Activated T-helper 2 cell treated with anti-CD3 and anti-CD28 coated beads, Interferon-gamma antibody, Interleukin-2, Interleukin-4, amounts not matched to agents 10 μg/mL and 5 μg/mL and 100 μg/mL, durations not matched to agents 14 hours and 24 hours and 36 hours (primary cell): ENCODE measurements at regions not wholly inside any gene's neighbourhood (a gene's known extent, or its start where the extent isn't known, plus 50 kb on each side); places are given as distances from the start of the nearest gene placed in this dataset.

Source experiments
- DNase-seq: peaks from one replicate; pipeline ENCODE4 v3.0.0; 2021; ENCODE audit warnings: low spot score
- H3K27ac Mint-ChIP-seq: one replicate; pipeline ENCODE4 v1.8.0; 2021; ENCODE audit warnings: mixed read lengths
- H3K27me3 Mint-ChIP-seq: one replicate; pipeline ENCODE4 v1.8.0; 2021; ENCODE audit warnings: low read depth, mixed read lengths
- H3K36me3 Mint-ChIP-seq: one replicate; pipeline ENCODE4 v1.8.0; 2021; ENCODE audit warnings: low read depth, mixed read lengths
- H3K4me1 Mint-ChIP-seq: one replicate; pipeline ENCODE4 v1.8.0; 2021; ENCODE audit warnings: low read depth, mixed read lengths
- H3K4me3 Mint-ChIP-seq: one replicate; pipeline ENCODE4 v1.8.0; 2021; ENCODE audit warnings: low read depth, mild to moderate bottlenecking, moderate library complexity, mixed read lengths
- H3K9me3 Mint-ChIP-seq: one replicate; pipeline ENCODE4 v1.8.0; 2021; ENCODE audit warnings: mixed read lengths
- intact Hi-C: fragments of 100-400 bp; cut with micrococcal nuclease; formaldehyde crosslinking; loops from one replicate; pipeline ENCODE4 v1.15.1; 2023

GRCh38 chr13:79648191-79648590 lies 167.2 kb downstream of the NDFIP2 start:
- Mint-ChIP-seq H3K9me3 (no peaks in the 10 kb centered on the region), H3K4me3 (no peak overlapping the region), H3K27me3 (peaks cover 8% of the 10 kb centered on the region), H3K27ac (no peak overlapping the region), H3K36me3 (no peaks in the 10 kb centered on the region), H3K4me1 (no peaks in the 10 kb centered on the region)
- intact Hi-C loops: no loop called here
- DNase-seq: no peak

DNA sequence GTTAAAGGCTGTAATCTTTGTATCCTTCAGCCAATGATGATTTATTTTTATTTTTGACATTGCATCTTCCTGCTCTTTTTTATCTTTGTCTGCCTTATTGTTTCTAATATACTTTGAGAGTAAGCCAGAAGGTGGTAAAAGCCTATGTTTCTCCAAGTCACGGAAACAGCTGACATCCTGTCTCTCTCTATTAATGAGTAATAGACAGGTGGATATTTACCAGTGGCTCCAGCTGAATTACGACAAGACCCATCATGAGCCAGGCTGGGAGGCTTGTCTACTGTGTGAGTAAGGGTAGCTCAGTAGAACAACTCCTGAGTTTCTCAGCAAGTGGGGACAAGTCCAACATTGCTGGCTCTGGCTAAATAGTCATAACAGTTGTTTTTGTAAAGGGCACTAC lies 166.6 kb downstream of the NDFIP2 start:
- H3K4me1 Mint-ChIP-seq: no peaks in the 10 kb centered on the region
- peaks cover 8% of the 10 kb centered on the region for H3K27me3 Mint-ChIP-seq
- no peaks in the 10 kb centered on the region for H3K36me3 Mint-ChIP-seq
- no peak overlapping the region for H3K27ac Mint-ChIP-seq
- H3K4me3 Mint-ChIP-seq: no peak overlapping the region
- no peaks in the 10 kb centered on the region for H3K9me3 Mint-ChIP-seq
- intact Hi-C loops: no loop called here
- DNase-seq: no peak

- Mint-ChIP-seq H3K27ac (no peak overlapping the region), H3K36me3 (no peaks in the 10 kb centered on the region), H3K9me3 (no peaks in the 10 kb centered on the region), H3K27me3 (peaks cover 7% of the 10 kb centered on the region), H3K4me3 (no peak overlapping the region), H3K4me1 (no peaks in the 10 kb centered on the region)
- intact Hi-C loops: no loop called here
- DNase-seq: no peak
Measured at GRCh38 chr13:79646880-79647279, 165.9 kb downstream of the NDFIP2 start.

DNA sequence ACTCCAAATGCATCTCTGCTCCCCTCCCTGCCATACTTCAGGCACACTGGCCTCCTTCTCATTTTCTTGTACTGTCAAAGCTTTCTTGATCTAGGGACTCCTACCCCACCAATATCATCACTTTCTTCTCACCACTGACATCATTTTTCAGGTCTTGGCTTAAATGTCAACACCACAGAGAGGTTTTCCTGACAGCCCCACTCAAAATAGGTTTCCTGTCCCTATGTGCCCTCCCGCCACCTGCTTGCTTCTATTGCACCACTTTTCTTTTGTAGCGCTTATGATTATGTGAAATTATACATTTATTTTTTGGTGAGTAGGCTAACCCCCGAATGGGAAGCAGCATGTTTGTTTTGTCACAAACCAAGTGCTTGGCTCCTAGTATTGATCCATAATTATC lies 164.6 kb downstream of the NDFIP2 start:
- Mint-ChIP-seq H3K36me3 (no peaks in the 10 kb centered on the region), H3K27me3 (peaks cover 4% of the 10 kb centered on the region), H3K4me3 (no peak overlapping the region), H3K4me1 (no peaks in the 10 kb centered on the region), H3K9me3 (no peaks in the 10 kb centered on the region), H3K27ac (no peak overlapping the region)
- intact Hi-C loops: no loop called here
- DNase-seq: no peak

DNA sequence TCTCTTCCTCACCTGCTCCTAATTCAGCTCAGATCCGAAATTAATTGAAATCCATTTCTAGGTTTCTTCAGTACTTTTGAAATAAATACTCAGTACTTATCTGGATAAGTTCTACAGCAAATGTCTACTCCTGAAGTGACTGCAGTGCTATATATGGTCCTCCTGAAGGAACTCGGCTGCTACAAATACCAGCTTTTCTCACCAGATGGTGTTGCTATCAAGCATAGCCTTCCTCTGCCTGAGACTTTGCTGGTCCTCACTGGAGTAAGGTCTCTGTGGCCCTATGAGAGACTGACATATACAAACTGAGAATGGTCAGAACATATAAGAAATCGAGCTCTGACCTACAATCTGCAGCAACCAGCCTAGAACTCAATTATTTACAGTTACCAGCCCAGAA lies 161.6 kb downstream of the NDFIP2 start:
- intact Hi-C loops: no loop called here
- H3K27ac Mint-ChIP-seq: no peak overlapping the region
- no peak for DNase-seq
- no peaks in the 10 kb centered on the region for H3K9me3 Mint-ChIP-seq
- H3K27me3 Mint-ChIP-seq: peaks cover 11% of the 10 kb centered on the region
- H3K36me3 Mint-ChIP-seq: no peaks in the 10 kb centered on the region
- no peak overlapping the region for H3K4me3 Mint-ChIP-seq
- H3K4me1 Mint-ChIP-seq: no peaks in the 10 kb centered on the region

DNA sequence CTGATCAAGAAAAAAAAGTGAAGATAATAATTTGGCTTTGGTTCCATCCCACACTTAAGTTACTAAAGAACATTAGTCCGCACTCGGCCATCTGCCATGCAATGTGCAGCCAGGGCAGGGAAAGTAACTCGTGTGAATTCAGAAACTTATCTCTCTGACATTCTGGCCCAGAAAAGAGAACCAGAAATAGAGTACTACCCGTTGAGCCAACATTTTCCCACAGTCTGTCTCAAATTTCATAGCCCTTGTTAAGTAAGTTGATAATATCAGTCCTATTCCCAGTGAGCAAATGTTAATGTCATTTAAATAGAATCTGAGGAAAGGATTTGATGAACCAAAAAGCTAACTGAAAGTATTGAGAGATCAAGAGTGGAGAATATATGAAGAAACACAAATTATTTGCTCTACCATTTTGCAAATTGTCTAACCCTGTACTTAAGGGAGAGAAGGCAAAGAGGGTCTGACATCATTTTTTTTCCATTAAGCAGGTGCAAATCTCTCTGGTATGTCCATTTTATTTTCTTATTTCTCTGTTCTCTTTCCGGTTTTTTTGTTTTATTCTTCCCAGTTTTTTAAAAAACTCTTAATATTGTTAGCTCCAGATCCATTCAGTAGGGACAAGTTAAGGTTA lies 156.3 kb downstream of the NDFIP2 start:
- Mint-ChIP-seq H3K4me1 (no peaks in the 10 kb centered on the region), H3K27ac (no peak overlapping the region), H3K9me3 (no peaks in the 10 kb centered on the region), H3K36me3 (no peaks in the 10 kb centered on the region), H3K27me3 (peaks cover 18% of the 10 kb centered on the region), H3K4me3 (no peak overlapping the region)
- intact Hi-C loops: no loop called here
- no peak for DNase-seq

GRCh38 chr13:79631051-79631659 lies 150.2 kb downstream of the NDFIP2 start:
- no peaks in the 10 kb centered on the region for H3K36me3 Mint-ChIP-seq
- intact Hi-C loops: no loop called here
- H3K27me3 Mint-ChIP-seq: peaks cover 12% of the 10 kb centered on the region
- DNase-seq: no peak
- H3K4me1 Mint-ChIP-seq: no peaks in the 10 kb centered on the region
- no peak overlapping the region for H3K27ac Mint-ChIP-seq
- H3K9me3 Mint-ChIP-seq: no peaks in the 10 kb centered on the region
- H3K4me3 Mint-ChIP-seq: no peak overlapping the region

- H3K4me3 Mint-ChIP-seq: no peak overlapping the region
- H3K36me3 Mint-ChIP-seq: no peaks in the 10 kb centered on the region
- no peaks in the 10 kb centered on the region for H3K4me1 Mint-ChIP-seq
- H3K9me3 Mint-ChIP-seq: no peaks in the 10 kb centered on the region
- H3K27ac Mint-ChIP-seq: no peak overlapping the region
- DNase-seq: no peak
- intact Hi-C loops: no loop called here
- H3K27me3 Mint-ChIP-seq: peaks cover 6% of the 10 kb centered on the region
Measured at GRCh38 chr13:79628463-79628862, 147.5 kb downstream of the NDFIP2 start.

GRCh38 chr13:79626924-79627323 lies 146.0 kb downstream of the NDFIP2 start:
- Mint-ChIP-seq H3K4me1 (no peaks in the 10 kb centered on the region), H3K9me3 (no peaks in the 10 kb centered on the region), H3K27ac (no peak overlapping the region), H3K4me3 (no peak overlapping the region), H3K36me3 (no peaks in the 10 kb centered on the region), H3K27me3 (peaks cover 4% of the 10 kb centered on the region)
- no peak for DNase-seq
- intact Hi-C loops: no loop called here

DNA sequence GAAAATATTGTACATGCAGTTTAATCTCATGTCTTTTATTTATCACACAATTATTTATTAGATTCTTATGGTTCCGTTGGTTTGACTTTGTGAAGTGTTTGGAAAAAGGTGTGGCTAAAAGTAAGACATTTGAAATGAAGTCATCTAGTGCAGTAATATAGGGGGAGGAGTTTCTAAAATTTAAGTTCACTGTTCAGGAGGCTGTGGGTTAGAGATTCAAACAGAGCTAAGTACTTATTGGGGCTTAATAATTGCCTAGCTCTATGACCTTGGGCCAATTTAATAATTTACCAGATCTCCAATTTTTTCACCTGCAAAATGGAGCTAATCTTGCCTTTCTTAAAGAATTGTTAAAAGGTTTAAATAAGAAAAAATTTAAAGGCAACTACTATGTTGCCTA lies 144.6 kb downstream of the NDFIP2 start:
- no peak overlapping the region for H3K27ac Mint-ChIP-seq
- H3K9me3 Mint-ChIP-seq: no peaks in the 10 kb centered on the region
- no peaks in the 10 kb centered on the region for H3K4me1 Mint-ChIP-seq
- no peak overlapping the region for H3K4me3 Mint-ChIP-seq
- no peak for DNase-seq
- H3K36me3 Mint-ChIP-seq: no peaks in the 10 kb centered on the region
- intact Hi-C loops: no loop called here
- H3K27me3 Mint-ChIP-seq: peaks cover 7% of the 10 kb centered on the region

DNA sequence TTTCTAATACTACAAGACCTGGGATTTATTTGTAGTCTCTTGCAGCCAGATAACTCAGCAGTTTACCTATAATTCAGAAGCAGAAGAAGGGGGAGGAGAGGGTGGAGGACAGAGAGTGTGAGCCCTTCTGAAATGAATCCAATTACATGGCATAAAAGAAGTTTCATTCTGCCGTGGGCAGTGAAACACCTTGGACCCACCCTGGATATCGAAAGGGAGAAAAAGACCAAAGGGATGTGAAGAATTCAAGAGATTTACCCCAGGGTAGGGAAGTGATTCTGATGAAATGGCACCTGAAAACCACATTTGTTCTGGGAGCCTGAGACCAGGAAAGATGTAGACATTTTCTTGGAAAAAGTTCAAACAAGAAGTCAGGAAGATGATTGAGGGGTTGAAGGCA lies 140.9 kb downstream of the NDFIP2 start:
- Mint-ChIP-seq H3K9me3 (no peaks in the 10 kb centered on the region), H3K27me3 (peaks cover 7% of the 10 kb centered on the region), H3K4me3 (no peak overlapping the region), H3K4me1 (no peaks in the 10 kb centered on the region), H3K36me3 (no peaks in the 10 kb centered on the region), H3K27ac (no peak overlapping the region)
- intact Hi-C loops: no loop called here
- no peak for DNase-seq

GRCh38 chr13:79621449-79621848 lies 140.5 kb downstream of the NDFIP2 start:
- Mint-ChIP-seq H3K4me1 (no peaks in the 10 kb centered on the region), H3K9me3 (no peaks in the 10 kb centered on the region), H3K27ac (no peak overlapping the region), H3K36me3 (no peaks in the 10 kb centered on the region), H3K4me3 (no peak overlapping the region), H3K27me3 (peaks cover 7% of the 10 kb centered on the region)
- intact Hi-C loops: no loop called here
- no peak for DNase-seq

DNA sequence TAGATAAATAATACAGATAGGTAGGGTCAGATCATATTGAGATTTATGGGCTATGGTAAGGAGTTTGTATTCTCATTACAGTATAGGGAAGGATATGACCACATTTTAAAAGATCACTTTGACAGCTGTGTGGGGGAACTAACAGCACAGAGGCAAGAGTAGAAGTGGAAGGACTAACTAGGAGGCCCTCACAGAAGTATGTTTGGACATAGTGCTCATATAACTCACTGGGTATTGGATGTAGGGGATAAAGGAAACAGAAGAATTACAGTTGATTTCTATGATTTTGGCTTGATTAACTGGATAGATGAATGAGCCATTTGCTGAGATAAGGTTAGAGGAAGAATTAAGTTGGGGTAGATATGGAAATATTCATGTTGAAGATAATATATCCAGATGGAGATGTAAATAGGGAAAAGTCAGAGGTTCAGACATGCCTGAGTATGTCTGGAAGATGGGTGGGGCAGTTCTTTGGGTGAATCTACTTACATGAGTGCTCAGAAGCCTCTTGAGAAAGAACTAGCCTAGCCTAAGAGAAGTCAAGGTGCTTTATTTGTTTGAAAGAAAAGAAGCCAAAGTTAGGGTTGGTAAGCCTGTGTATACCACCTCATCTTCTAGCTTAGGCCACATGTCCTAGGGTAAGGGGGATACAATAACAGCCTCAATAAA lies 133.4 kb downstream of the NDFIP2 start:
- no peak overlapping the region for H3K27ac Mint-ChIP-seq
- H3K4me1 Mint-ChIP-seq: no peaks in the 10 kb centered on the region
- peaks cover 5% of the 10 kb centered on the region for H3K27me3 Mint-ChIP-seq
- no peaks in the 10 kb centered on the region for H3K9me3 Mint-ChIP-seq
- intact Hi-C loops: no loop called here
- DNase-seq: no peak
- H3K4me3 Mint-ChIP-seq: no peak overlapping the region
- no peaks in the 10 kb centered on the region for H3K36me3 Mint-ChIP-seq
